Stimulated activated CD4-positive, alpha-beta T cell treated with anti-CD3 and anti-CD28 coated beads, Interleukin-12 subunit alpha, Interleukin-12 subunit beta, amount 100 ng/mL, for 48 hours (primary cell): ENCODE measurements at regions not wholly inside any gene's neighbourhood (a gene's known extent, or its start where the extent isn't known, plus 50 kb on each side); places are given as distances from the start of the nearest gene placed in this dataset.

Experiments used
- DNase-seq, 3 donors: peaks; one replicate each; pipeline ENCODE4 v3.0.0-alpha.2; 2020; ENCODE audit warnings: low read depth in 2 of 3, low spot score in 1 of 3

- no peak for DNase-seq
Observed at GRCh38 chr10:111200505-111201186, 123.8 kb downstream of the ADRA2A start.

- DNase-seq: no peak
Observed at GRCh38 chr10:111203615-111204014, 126.8 kb downstream of the ADRA2A start.

GRCh38 chr10:111204838-111205237 lies 128.0 kb downstream of the ADRA2A start:
- no peak for DNase-seq

- DNase-seq: no peak
Observed at GRCh38 chr10:111206521-111206920, 129.7 kb downstream of the ADRA2A start.

DNA sequence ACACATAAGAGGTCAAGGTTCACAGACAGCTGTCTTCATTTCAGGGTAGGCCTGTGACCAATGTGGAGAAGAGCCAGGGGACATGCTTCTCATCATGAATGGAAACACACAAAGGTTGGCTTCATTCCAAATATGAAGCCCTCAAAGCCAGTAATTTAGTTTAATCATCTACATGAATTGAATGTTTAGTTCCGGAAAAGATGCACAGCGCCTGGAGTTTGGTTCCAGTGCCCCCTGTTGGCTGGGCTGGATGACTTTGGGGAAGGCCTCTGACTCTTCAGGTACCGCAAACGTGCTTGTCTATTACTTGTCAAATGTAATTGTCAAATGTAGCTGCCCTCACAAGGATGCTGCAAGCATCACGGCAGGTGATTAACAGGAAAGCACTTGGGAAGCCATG lies 130.7 kb downstream of the ADRA2A start:
- peak in 2 of 3 donors; percentile 1 to 9 for DNase-seq

DNA sequence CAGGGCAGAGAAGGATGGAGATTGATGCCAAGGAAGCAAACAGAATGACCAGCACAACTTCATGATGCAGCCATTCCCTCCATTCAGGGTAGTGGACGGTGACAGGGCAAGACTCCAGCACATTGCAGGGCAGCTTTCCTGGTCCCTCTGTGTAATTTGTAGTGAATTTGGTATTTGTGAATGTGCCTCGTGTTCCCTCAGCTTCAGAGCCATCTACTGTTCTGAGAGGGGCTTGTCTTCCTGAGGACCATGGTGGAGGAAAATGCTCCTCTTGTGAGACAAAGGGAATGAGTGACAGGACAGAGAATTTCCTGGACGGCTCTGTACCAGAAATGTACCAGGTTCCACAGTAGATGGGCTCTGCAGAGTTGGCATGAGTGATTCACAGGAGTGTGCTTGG lies 132.1 kb downstream of the ADRA2A start:
- no peak for DNase-seq

DNA sequence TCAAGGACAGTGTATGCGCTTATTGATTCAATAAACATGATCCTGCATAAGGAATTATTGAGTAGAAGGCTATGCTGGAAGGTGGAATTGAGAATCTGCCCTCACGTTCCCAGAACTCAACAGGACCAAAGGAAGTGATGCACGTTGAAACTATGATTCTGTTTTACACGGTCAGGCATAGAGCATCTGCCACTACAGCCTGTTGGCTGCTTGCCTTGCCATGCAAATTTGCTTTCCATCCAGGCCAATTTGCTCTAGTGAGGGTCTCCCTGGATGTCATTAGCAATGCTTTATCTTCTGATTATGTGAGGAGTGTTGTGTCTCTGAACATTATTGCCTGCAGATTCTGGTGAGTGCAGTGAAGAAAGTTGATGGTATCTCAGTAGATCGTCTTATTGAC lies 132.9 kb downstream of the ADRA2A start:
- DNase-seq: no peak

- DNase-seq: no peak
Observed at GRCh38 chr10:111211241-111211640, 134.4 kb downstream of the ADRA2A start.

DNA sequence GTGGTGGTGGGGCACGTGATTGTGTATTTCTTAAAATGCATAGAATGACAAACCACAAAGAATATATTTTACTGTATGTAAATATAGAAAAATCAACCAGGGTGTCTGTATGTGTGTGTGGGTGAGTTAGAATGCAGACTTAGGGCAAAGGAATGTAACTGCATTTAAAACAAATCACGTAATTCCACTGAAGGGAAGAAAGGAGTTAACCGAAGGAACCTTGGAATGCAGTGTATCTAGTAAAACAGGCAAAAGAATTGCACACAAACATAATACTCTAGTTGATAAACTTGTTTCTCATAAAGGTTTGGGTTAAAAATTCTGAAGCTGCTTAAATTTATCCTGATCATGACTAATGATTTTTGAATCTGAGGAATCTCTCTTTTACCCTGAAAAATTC lies 134.9 kb downstream of the ADRA2A start:
- DNase-seq: no peak

DNA sequence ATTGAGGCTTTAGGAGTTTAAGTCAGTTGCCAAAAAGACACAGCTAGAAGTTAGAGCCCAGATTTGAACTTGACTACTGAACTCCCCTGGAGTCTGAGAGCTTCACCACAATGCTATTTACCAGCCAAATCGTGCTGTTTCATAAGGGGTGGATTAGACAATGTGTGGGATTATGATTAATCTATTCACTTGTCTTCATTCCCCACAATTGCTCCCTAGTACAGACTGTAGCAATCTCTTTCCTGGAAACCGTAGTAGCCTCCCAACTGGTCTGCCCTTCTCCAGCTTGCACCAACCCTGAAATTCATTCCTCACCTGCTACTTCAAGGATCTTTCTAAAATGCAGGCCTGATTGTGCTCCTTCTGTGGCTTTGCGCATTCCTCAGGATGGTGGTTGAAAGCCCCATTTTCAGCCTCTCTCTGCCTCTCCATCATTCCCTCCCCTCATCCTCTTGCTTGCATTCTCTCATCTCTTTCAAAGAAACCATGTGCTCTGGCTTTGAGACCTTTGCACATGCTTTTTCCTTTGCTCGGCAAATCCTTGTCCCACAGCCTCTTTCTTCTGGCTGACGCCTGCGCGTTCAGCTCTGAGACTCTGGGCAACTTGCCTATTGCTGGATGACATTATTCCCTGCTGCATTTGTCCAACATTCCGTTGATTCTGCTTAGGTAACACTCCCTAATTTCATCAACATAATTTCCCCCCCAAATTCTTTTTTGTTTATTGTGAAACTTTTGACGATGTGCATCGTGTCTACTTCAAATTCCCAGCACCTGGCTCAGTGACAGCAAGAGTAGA lies 145.1 kb downstream of the ADRA2A start:
- DNase-seq: no peak

DNA sequence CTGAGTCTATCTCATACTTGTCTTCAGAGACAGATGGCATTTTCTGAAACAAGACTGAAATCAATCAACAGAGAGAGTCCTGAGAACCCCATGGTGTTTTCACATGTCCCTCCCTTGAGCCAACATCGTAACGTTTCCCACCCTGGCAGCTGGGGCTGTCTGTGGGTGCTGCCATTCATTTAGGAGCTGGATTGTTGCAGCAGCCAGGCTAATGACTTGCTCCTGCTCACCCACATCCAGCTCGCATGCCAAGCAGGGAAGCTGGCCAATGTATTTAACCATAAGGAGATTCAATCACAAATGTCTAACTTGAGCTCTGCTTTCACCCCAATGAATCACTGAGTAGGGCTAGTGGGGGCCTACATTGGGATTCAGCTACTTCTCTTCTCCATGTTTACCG lies 146.1 kb downstream of the ADRA2A start:
- no peak for DNase-seq

DNA sequence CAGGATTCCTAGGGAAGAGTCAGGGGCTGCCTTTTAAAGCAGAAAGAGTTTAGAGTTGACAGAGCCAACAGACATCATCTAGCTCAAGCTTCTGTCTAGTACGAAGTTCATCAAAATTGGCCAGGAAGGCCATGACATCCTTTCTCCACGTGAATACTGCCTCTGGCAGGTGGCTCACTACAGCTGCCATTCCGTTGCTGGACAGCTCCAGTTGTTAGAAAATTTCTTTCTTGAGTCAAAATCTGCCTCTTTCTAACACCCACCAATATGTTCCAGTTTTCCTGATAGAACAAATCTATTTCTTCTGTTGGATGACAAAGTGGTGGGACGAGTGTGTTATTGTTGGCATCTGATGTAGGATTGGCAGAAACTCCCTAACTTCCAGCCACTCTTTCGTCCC lies 154.9 kb downstream of the ADRA2A start:
- no peak for DNase-seq

- DNase-seq: no peak
Observed at GRCh38 chr10:111233439-111233838, 156.6 kb downstream of the ADRA2A start.

GRCh38 chr10:111234234-111234913 lies 157.5 kb downstream of the ADRA2A start:
- DNase-seq: no peak

GRCh38 chr10:111234914-111235302 lies 158.1 kb downstream of the ADRA2A start:
- no peak for DNase-seq

DNA sequence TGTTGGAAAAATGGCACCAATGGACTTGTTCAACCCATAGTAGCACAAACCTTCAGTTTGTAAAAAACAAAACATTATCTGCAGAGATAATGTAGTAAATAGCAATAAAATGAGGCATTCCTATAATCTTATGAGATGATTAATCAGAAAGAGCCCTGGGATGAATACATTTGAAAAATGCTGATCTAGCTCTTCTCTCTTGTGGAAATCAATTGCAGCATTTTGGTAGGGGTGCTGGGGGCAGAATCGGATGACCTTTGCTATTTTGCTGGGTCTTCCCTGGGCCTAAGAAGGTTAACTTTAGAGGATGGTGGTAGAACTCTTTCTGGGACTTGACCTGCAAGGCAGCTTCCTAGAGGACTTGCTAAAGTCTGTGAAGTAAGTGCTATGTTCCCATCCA lies 163.5 kb downstream of the ADRA2A start:
- no peak for DNase-seq

GRCh38 chr10:111243126-111243525 lies 166.3 kb downstream of the ADRA2A start:
- DNase-seq: no peak

DNA sequence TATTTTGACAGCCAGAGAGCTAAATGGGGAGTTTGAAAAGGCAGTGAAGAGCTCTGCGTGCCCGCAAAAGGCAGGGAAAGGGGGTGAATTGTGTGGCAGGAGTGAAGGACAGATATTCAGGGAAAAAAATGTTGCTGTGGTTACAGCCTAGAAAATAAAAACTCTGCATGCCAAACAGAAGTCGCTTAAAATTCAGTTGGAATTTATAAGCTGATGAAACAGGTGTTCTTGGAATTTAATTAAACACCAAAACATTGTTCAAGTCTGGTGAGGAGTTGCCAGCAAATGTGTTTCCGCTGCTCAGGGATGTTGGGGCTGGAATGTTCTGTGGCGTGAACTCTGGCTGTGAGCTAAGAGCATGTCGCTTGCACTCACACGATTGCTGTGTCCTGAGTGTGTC lies 169.3 kb downstream of the ADRA2A start:
- DNase-seq: no peak

DNA sequence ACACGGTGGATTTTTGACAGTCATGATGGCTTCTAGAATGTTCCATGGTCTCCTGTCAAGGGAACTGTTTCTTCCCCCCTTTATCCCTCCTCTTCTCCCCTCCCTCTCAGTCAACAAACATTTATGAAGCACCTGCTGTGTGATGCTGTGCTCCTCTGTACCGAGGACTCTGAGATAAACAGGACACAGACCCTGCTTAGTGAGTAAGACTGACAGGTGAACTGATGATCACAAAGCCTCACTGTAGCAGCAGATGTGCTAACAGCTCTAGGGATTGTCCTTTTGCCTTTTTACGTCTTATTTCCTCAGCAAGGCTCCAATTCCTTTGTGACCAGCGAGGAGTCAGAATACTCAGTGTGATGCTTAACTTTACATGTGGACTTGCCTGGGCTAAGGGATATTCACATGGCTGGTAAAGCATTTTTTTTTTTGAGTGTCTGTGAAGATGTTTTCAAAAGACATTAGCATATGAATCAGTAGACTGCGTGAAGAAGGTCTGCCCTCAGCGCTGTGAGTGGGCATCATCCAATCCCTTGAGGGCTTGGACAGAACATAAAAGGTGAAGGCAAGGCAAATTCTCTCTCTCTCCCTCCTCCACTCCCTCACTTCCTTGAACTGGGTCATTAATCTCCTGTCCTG lies 170.1 kb downstream of the ADRA2A start:
- no peak for DNase-seq

GRCh38 chr10:111247781-111248389 lies 171.1 kb downstream of the ADRA2A start:
- no peak for DNase-seq

DNA sequence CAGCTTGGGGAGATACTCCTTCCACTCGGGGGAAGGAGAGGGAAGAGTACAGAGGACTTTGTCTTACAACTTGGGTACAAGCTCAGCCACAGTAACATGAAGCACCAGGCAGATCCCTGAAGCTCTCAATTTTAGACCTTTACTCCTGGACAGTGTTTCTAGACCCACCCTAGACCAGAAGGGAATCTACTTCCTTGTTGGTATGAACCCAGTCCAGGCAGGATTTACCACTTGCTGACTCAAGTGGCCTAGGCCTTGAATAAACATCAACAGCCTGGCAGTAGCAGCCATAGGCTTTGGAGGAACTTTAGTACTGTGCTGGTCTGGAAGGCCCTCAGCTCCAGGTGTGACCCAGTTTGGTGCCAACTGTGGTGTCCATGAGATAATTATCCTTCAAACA lies 173.1 kb downstream of the ADRA2A start:
- no peak for DNase-seq
